Gastrocnemius medialis (tissue), 4 donors: ENCODE measurements at regions not wholly inside any gene's neighbourhood (a gene's known extent, or its start where the extent isn't known, plus 50 kb on each side); places are given as distances from the start of the nearest gene placed in this dataset.

Experiments used
- CTCF ChIP-seq, 5 experiments: fragments of 450-650 bp in 3 of 5; fragments of 200-600 bp in 2 of 5; sonication (generic) in 2 of 5; IDR thresholded peaks in 4 of 5; conservative IDR thresholded peaks in 1 of 5; 1 replicate in 4 of 5; 2 replicates in 1 of 5; pipeline ENCODE4 v1.5.1; 2016 to 2019; ENCODE audit warnings: antibody characterized with exemption in 5 of 5, mild to moderate bottlenecking in 3 of 5, moderate library complexity in 3 of 5
- POLR2A ChIP-seq, 2 donors: fragments of 450-650 bp; IDR thresholded peaks; one replicate each; pipeline ENCODE4 v1.6.1; 2017; ENCODE audit warnings: antibody characterized with exemption in 2 of 2, mild to moderate bottlenecking in 2 of 2, moderate library complexity in 2 of 2

- TF ChIP-seq POLR2A (IDR thresholded peaks at IDR 0.05) (no peak), CTCF (IDR thresholded peaks at IDR 0.05 in 4 of 5, conservative IDR thresholded peaks at IDR 0.05 in 1 of 5) (no peak)
These were observed 175.6 kb upstream of the PDE7B start for GRCh38 chr6:135675862-135676261.
